K562 (cell line): ENCODE measurements at regions not wholly inside any gene's neighbourhood (a gene's known extent, or its start where the extent isn't known, plus 50 kb on each side); places are given as distances from the start of the nearest gene placed in this dataset.

Experiments used
- ATAC-seq: fragments of 200-7000 bp; cut with Tn5 transposase; 3 replicates; pipeline ENCODE4 v1.9.1; 2020; ENCODE audit warnings: moderate library complexity
- BruUV-seq: library from RNA; stranded (reverse); fragments of 400-500 nt; replicated peaks from 2 replicates; lab custom pipeline; 2021; lab: Mats Ljungman, UMichigan
- CTCF ChIA-PET: fragments of 300-600 bp; formaldehyde crosslinking; extraction: SDS; loops from one replicate; lab custom pipeline; 2021; ENCODE audit warnings: low intra/inter-chr PET ratio; lab: Yijun Ruan, JAX
- POLR2A ChIA-PET: fragments of 300-600, 350-650 bp; sonication (Branson Sonifier 250); formaldehyde crosslinking; extraction: SDS; loops from one replicate; lab custom pipeline; 2021; ENCODE audit warnings: antibody characterized with exemption, inconsistent platforms; lab: Yijun Ruan, JAX
- DNase-seq, 4 experiments: peaks; one replicate each; pipeline versions ENCODE4 v3.0.0 to v3.0.0-alpha.2; 2011 to 2018; ENCODE audit warnings: low spot score in 3 of 4, mixed read lengths in 3 of 4; ENCODE audit errors: extremely low read depth in 1 of 4
- FAIRE-seq: peaks from 2 replicates; lab custom pipeline; 2011; peaks lifted over from hg19 to GRCh38; lab: Jason Lieb, UNC
- H2AFZ ChIP-seq: 2 replicates; pipeline ENCODE4 v1.6.0; 2011; ENCODE audit warnings: low read depth, low read length, control low read depth, inconsistent platforms
- H3K27ac ChIP-seq: fragments of 200-600 bp; 3 replicates; pipeline ENCODE4 v1.8.0; 2011; ENCODE audit warnings: low read depth, mild to moderate bottlenecking, control low read depth, inconsistent platforms, low read length, moderate library complexity, mixed read lengths; ENCODE audit errors: extremely low read depth
- H3K27me3 ChIP-seq, 2 experiments: fragments of 300-600 bp in 1 of 2; 2 replicates in 1 of 2; 3 replicates in 1 of 2; pipeline versions ENCODE4 v1.6.0 to v1.8.0; 2011; ENCODE audit warnings: inconsistent platforms in 2 of 2, low read length in 2 of 2, mild to moderate bottlenecking in 1 of 2, mixed read lengths in 1 of 2, moderate library complexity in 1 of 2; ENCODE audit not compliant: control insufficient read depth in 2 of 2, insufficient read depth in 2 of 2
- H3K36me3 ChIP-seq: fragments of 300-600 bp; 3 replicates; pipeline ENCODE4 v1.8.0; 2011; ENCODE audit warnings: mild to moderate bottlenecking, low read length, inconsistent platforms; ENCODE audit not compliant: control insufficient read depth, insufficient read depth
- H3K4me1 ChIP-seq, 2 experiments: fragments of 200-600 bp in 1 of 2; replicated peaks in 1 of 2; 2 replicates in 1 of 2; 3 replicates in 1 of 2; pipeline versions ENCODE4 v1.5.1 to v1.8.0; 2011; ENCODE audit warnings: inconsistent platforms in 2 of 2, low read length in 2 of 2, mild to moderate bottlenecking in 1 of 2, mixed read lengths in 1 of 2, moderate library complexity in 1 of 2; ENCODE audit not compliant: control insufficient read depth in 2 of 2, insufficient read depth in 2 of 2
- H3K4me2 ChIP-seq: 2 replicates; pipeline ENCODE4 v1.6.1; 2011; ENCODE audit warnings: low read length, control low read depth, inconsistent platforms, mixed read lengths; ENCODE audit not compliant: insufficient read depth
- H3K4me3 ChIP-seq: fragments of 200-600 bp; sonication (generic), shearing (Covaris generic); 2 replicates; pipeline ENCODE4 v1.5.1; 2016; ENCODE audit warnings: control low read depth, inconsistent platforms
- H3K79me2 ChIP-seq: fragments of 200-600 bp; 3 replicates; pipeline ENCODE4 v1.8.0; 2011; ENCODE audit warnings: low read length, inconsistent platforms; ENCODE audit not compliant: control insufficient read depth, insufficient read depth
- H3K9ac ChIP-seq, 2 experiments: 2 replicates each; pipeline versions ENCODE4 v1.6.0 to v1.6.1; 2011; ENCODE audit warnings: low read depth in 2 of 2, low read length in 2 of 2, control low read depth in 1 of 2, inconsistent platforms in 1 of 2, mild to moderate bottlenecking in 1 of 2, mixed read lengths in 1 of 2; ENCODE audit not compliant: insufficient read depth in 1 of 2
- H3K9me1 ChIP-seq: one replicate; pipeline ENCODE4 v1.6.0; 2011; ENCODE audit warnings: inconsistent platforms, mild to moderate bottlenecking, low read length, moderate library complexity; ENCODE audit not compliant: control insufficient read depth, insufficient read depth
- H3K9me3 ChIP-seq: replicated peaks from 2 replicates; pipeline ENCODE4 v1.5.1; 2011; ENCODE audit warnings: low read depth, low read length, inconsistent platforms; ENCODE audit not compliant: control insufficient read depth, insufficient read depth
- H4K20me1 ChIP-seq: replicated peaks from 2 replicates; pipeline ENCODE4 v1.6.1; 2011; ENCODE audit warnings: low read length, inconsistent platforms, mixed read lengths; ENCODE audit not compliant: control insufficient read depth, insufficient read depth
- EWSR1 ChIP-seq: fragments of 450-650 bp; IDR thresholded peaks from 2 replicates; pipeline ENCODE4 v1.6.1; 2018; ENCODE audit warnings: borderline replicate concordance, mild to moderate bottlenecking, low read depth, moderate library complexity; ENCODE audit not compliant: partially characterized antibody
- FOXP4 ChIP-seq: sonication (generic); formaldehyde crosslinking; IDR thresholded peaks from 2 replicates; pipeline ENCODE4 v1.8.0; 2022; ENCODE audit warnings: mild to moderate bottlenecking, missing genetic modification reagents, borderline replicate concordance
- HMG20B ChIP-seq: fragments of 250-450 bp; sonication (Bioruptor Pico); IDR thresholded peaks from 2 replicates; pipeline ENCODE4 v1.5.0; 2021; ENCODE audit warnings: mild to moderate bottlenecking
- HNRNPL ChIP-seq: fragments of 200-400 bp; formaldehyde crosslinking; IDR thresholded peaks from 2 replicates; pipeline ENCODE4 v1.6.1; 2017; ENCODE audit warnings: low read depth, mild to moderate bottlenecking, low read length
- NCOA6 ChIP-seq: fragments of 450-650 bp; IDR thresholded peaks from 2 replicates; pipeline ENCODE4 v1.6.1; 2017; ENCODE audit warnings: mild to moderate bottlenecking
- SAFB2 ChIP-seq: fragments of 200-400 bp; formaldehyde crosslinking; IDR thresholded peaks from 2 replicates; pipeline ENCODE4 v1.6.1; 2018; ENCODE audit warnings: borderline replicate concordance, low read length, low read depth, moderate library complexity; ENCODE audit not compliant: severe bottlenecking
- WHSC1 ChIP-seq: IDR thresholded peaks from one replicate; pipeline ENCODE4 v1.6.1; 2012; ENCODE audit warnings: low read length, control low read depth, inconsistent platforms
- in situ Hi-C: fragments of 300-500 bp; cut with MboI; formaldehyde crosslinking; loops from 4 replicates; pipeline ENCODE4 v1.15.0; 2018; ENCODE audit warnings: inconsistent platforms, mixed read lengths
- intact Hi-C: fragments of 100-400 bp; cut with micrococcal nuclease; formaldehyde crosslinking; loops from 2 replicates; pipeline ENCODE4 v1.14.2; 2022
- TF ChIP-seq, protein P1 (sequence below): fragments of 250-450 bp; sonication (Bioruptor Pico); IDR thresholded peaks from 2 replicates; pipeline ENCODE4 v1.4.0; 2020
- TF ChIP-seq, protein P2 (sequence below): fragments of 250-450 bp; sonication (Bioruptor Pico); IDR thresholded peaks from 2 replicates; pipeline ENCODE4 v1.5.0; 2022; ENCODE audit warnings: mild to moderate bottlenecking
- TF ChIP-seq, protein P3 (sequence below): fragments of 450-650 bp; formaldehyde crosslinking; IDR thresholded peaks from 2 replicates; pipeline ENCODE4 v1.4.0; 2022; ENCODE audit warnings: missing genetic modification characterization
- TF ChIP-seq, protein P4 (sequence below): fragments of 250-450 bp; sonication (Bioruptor Pico); IDR thresholded peaks from 2 replicates; pipeline ENCODE4 v1.4.0; 2020; ENCODE audit warnings: mild to moderate bottlenecking
- TF ChIP-seq, protein P5 (sequence below): fragments of 450-650 bp; IDR thresholded peaks from 2 replicates; pipeline ENCODE4 v1.6.1; 2018; ENCODE audit warnings: mild to moderate bottlenecking, low read depth; ENCODE audit not compliant: partially characterized antibody

DNA sequence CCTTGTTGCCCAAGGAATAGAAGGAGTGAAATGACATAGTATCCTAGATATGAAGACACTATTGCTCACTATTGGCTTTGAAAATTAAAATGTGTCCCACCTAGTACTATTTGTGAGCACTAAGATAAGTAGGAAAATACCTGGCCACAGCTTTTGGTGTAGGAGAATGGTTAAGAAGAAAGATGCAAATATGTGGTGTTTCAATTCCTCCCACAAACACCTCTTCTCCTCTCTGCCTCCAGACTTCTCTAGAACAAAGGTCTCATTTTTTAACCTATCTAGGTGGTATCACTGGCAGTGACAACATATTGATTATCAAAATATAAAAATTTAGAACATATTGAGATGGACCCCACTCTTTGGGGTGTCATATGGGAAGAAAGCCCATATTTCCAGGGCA, 929.9 kb upstream of the FANCL start:
- H3K9ac ChIP-seq, result no peak overlapping the region
- TF ChIP-seq, protein P1, sequence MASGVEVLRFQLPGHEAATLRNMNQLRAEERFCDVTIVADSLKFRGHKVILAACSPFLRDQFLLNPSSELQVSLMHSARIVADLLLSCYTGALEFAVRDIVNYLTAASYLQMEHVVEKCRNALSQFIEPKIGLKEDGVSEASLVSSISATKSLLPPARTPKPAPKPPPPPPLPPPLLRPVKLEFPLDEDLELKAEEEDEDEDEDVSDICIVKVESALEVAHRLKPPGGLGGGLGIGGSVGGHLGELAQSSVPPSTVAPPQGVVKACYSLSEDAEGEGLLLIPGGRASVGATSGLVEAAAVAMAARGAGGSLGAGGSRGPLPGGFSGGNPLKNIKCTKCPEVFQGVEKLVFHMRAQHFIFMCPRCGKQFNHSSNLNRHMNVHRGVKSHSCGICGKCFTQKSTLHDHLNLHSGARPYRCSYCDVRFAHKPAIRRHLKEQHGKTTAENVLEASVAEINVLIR, result no peak
- TF ChIP-seq, protein P2, sequence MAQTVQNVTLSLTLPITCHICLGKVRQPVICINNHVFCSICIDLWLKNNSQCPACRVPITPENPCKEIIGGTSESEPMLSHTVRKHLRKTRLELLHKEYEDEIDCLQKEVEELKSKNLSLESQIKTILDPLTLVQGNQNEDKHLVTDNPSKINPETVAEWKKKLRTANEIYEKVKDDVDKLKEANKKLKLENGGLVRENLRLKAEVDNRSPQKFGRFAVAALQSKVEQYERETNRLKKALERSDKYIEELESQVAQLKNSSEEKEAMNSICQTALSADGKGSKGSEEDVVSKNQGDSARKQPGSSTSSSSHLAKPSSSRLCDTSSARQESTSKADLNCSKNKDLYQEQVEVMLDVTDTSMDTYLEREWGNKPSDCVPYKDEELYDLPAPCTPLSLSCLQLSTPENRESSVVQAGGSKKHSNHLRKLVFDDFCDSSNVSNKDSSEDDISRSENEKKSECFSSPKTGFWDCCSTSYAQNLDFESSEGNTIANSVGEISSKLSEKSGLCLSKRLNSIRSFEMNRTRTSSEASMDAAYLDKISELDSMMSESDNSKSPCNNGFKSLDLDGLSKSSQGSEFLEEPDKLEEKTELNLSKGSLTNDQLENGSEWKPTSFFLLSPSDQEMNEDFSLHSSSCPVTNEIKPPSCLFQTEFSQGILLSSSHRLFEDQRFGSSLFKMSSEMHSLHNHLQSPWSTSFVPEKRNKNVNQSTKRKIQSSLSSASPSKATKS, result no peak
- TF ChIP-seq WHSC1 (no peak), HMG20B (CRISPR knock-in tag) (no peak), NCOA6 (no peak), HNRNPL (no peak), SAFB2 (no peak), EWSR1 (no peak), FOXP4 (no peak)
- TF ChIP-seq, protein P3, sequence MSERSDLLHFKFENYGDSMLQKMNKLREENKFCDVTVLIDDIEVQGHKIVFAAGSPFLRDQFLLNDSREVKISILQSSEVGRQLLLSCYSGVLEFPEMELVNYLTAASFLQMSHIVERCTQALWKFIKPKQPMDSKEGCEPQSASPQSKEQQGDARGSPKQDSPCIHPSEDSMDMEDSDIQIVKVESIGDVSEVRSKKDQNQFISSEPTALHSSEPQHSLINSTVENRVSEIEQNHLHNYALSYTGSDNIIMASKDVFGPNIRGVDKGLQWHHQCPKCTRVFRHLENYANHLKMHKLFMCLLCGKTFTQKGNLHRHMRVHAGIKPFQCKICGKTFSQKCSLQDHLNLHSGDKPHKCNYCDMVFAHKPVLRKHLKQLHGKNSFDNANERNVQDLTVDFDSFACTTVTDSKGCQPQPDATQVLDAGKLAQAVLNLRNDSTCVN (CRISPR knock-in tag), result no peak
- TF ChIP-seq, protein P4, sequence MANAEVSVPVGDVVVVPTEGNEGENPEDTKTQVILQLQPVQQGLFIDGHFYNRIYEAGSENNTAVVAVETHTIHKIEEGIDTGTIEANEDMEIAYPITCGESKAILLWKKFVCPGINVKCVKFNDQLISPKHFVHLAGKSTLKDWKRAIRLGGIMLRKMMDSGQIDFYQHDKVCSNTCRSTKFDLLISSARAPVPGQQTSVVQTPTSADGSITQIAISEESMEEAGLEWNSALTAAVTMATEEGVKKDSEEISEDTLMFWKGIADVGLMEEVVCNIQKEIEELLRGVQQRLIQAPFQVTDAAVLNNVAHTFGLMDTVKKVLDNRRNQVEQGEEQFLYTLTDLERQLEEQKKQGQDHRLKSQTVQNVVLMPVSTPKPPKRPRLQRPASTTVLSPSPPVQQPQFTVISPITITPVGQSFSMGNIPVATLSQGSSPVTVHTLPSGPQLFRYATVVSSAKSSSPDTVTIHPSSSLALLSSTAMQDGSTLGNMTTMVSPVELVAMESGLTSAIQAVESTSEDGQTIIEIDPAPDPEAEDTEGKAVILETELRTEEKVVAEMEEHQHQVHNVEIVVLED (CRISPR knock-in tag), result no peak
- TF ChIP-seq, protein P5, sequence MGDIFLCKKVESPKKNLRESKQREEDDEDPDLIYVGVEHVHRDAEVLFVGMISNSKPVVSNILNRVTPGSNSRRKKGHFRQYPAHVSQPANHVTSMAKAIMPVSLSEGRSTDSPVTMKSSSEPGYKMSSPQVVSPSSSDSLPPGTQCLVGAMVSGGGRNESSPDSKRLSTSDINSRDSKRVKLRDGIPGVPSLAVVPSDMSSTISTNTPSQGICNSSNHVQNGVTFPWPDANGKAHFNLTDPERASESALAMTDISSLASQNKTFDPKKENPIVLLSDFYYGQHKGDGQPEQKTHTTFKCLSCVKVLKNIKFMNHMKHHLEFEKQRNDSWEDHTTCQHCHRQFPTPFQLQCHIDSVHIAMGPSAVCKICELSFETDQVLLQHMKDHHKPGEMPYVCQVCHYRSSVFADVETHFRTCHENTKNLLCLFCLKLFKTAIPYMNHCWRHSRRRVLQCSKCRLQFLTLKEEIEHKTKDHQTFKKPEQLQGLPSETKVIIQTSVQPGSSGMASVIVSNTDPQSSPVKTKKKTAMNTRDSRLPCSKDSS, result no peak

More for the DNA sequence above, 929.9 kb upstream of the FANCL start:
- H4K20me1 ChIP-seq, result no peaks in the 10 kb centered on the region
- ATAC-seq, result no peak
- FAIRE-seq, result no peak
- H3K27ac ChIP-seq, result no peak overlapping the region
- POLR2A ChIA-PET, result interaction anchor here (1.2 kb wide), 1 partner anchor 10 kb away, joined by 4 read pairs; no protein-coding TSS in a partner anchor
- CTCF ChIA-PET, result no interaction called here
- no peak overlapping the region for H2AFZ ChIP-seq
- no peak for DNase-seq
- H3K36me3 ChIP-seq, result no peaks in the 10 kb centered on the region
- in situ Hi-C loops, result no loop called here
- no peaks in the 10 kb centered on the region for H3K9me1 ChIP-seq
- H3K79me2 ChIP-seq, result no peaks in the 10 kb centered on the region
- peaks cover 0 to 11% of the 10 kb centered on the region in 2 experiments; a peak in 3 of 5 replicates for H3K27me3 ChIP-seq
- no peaks in the 10 kb centered on the region for H3K4me1 ChIP-seq
- H3K4me2 ChIP-seq, result no peak overlapping the region
- H3K4me3 ChIP-seq, result no peak overlapping the region
- BruUV-seq, result no TSS peak
- H3K9me3 ChIP-seq, result no peaks in the 10 kb centered on the region
- intact Hi-C loops, result no loop called here
